ENCODE measurements at regions not wholly inside any gene's neighbourhood (a gene's known extent, or its start where the extent isn't known, plus 50 kb on each side); places are given as distances from the start of the nearest gene placed in this dataset.

- Histone ChIP-seq H4K20me1 (ENCODE audit: insufficient read depth) (no peaks in the 10 kb centered on the region), H3K4me1 (ENCODE audit: control insufficient read depth in 1 of 2, insufficient read depth in 2 of 2, low read depth in 1 of 2, low read length in 1 of 2) (no peaks in the 10 kb centered on the region), H3K79me2 (ENCODE audit: insufficient read depth) (no peaks in the 10 kb centered on the region), H3K27me3 (ENCODE audit: insufficient read depth) (no peaks in the 10 kb centered on the region), H3F3A (replicated peaks; ENCODE audit: insufficient read depth) (no peaks in the 10 kb centered on the region), H3K27ac (ENCODE audit: low read depth in 2 of 2, low read length in 1 of 2) (no peak overlapping the region), H3K4me2 (no peak overlapping the region), H3K9me2 (no peaks in the 10 kb centered on the region), H3K9me3 (0 out of 2 replicates have a peak, but pooled peaks cover 3% of the 10 kb centered on the region), H3K4me3 (ENCODE audit: low read depth in 2 of 2, low read length in 1 of 2) (no peak overlapping the region), H3K9ac (no peak overlapping the region), H2AFZ (ENCODE audit: low read depth) (no peak overlapping the region), H3K36me3 (replicated peaks in 1 of 2; ENCODE audit: control insufficient read depth in 1 of 2, insufficient read depth in 2 of 2, low read length in 1 of 2) (no peaks in the 10 kb centered on the region)
- WGBS (ENCODE audit: low lambda C conversion rate): 78% methylated on average over 2 of the region's 2 CpGs
- ChIA-PET POLR2A (no interaction called here), CTCF (no interaction called here)
- no peak for DNase-seq
- no peak for TF ChIP-seq POLR2AphosphoS5 (IDR thresholded peaks at IDR 0.05; ENCODE audit: low read depth, low read length)
- TF ChIP-seq RFX5 (IDR thresholded peaks at IDR 0.05; ENCODE audit: low read length): no peak
- TF ChIP-seq FOXJ3 (CRISPR knock-in tag; IDR thresholded peaks at IDR 0.05): no peak
- TF ChIP-seq REST (IDR thresholded peaks at IDR 0.05; ENCODE audit: low read depth, low read length): no peak
- no peak for TF ChIP-seq ZBTB33 (IDR thresholded peaks at IDR 0.05; ENCODE audit: borderline replicate concordance, low read depth)
- no peak for TF ChIP-seq NFIC (IDR thresholded peaks at IDR 0.05; ENCODE audit: borderline replicate concordance)
- no peak for TF ChIP-seq TEAD4 (IDR thresholded peaks at IDR 0.05; ENCODE audit: borderline replicate concordance, insufficient read depth)
- no peak for TF ChIP-seq FOXM1 (IDR thresholded peaks at IDR 0.05; ENCODE audit: low read depth)
- TF ChIP-seq TCF12 (IDR thresholded peaks at IDR 0.05): no peak
- TF ChIP-seq GATA2 (CRISPR knock-in tag; IDR thresholded peaks at IDR 0.05): no peak
- no peak for TF ChIP-seq FOSL2 (IDR thresholded peaks at IDR 0.05; ENCODE audit: borderline replicate concordance, low read depth)
- TF ChIP-seq USF2 (IDR thresholded peaks at IDR 0.05; ENCODE audit: borderline replicate concordance, low read depth, low read length): no peak
- TF ChIP-seq RCOR1 (IDR thresholded peaks at IDR 0.05; ENCODE audit: low read length): no peak
- no peak for TF ChIP-seq CTCF (IDR thresholded peaks at IDR 0.05)
- no peak for TF ChIP-seq TAF1 (IDR thresholded peaks at IDR 0.05; ENCODE audit: borderline replicate concordance, low read depth, low read length)
These were observed 110.0 kb upstream of the PRR16 start for GRCh38 chr5:120354126-120354525.
